T-helper 2 cell (primary cell): ENCODE measurements at regions not wholly inside any gene's neighbourhood (a gene's known extent, or its start where the extent isn't known, plus 50 kb on each side); places are given as distances from the start of the nearest gene placed in this dataset.

Experiments used
- DNase-seq, 5 experiments: peaks; one replicate each; pipeline versions ENCODE4 v3.0.0 to v3.0.0-alpha.2; 2012 to 2022

- peak in 1 of 5 experiments; percentile 54 for DNase-seq
Observed at GRCh38 chr5:171606414-171607024, 179.1 kb upstream of the SMIM23 start.

GRCh38 chr5:171607863-171608262, 177.8 kb upstream of the SMIM23 start:
- no peak for DNase-seq

- DNase-seq, result no peak
Observed at GRCh38 chr5:171609806-171610452, 175.7 kb upstream of the SMIM23 start.

GRCh38 chr5:171610686-171611085, 174.9 kb upstream of the SMIM23 start:
- DNase-seq, result no peak

- DNase-seq, result no peak
Observed at GRCh38 chr5:171612749-171613148, 172.9 kb upstream of the SMIM23 start.

GRCh38 chr5:171614511-171614910, 171.1 kb upstream of the SMIM23 start:
- no peak for DNase-seq

GRCh38 chr5:171614971-171615653, 170.5 kb upstream of the SMIM23 start:
- DNase-seq, result no peak

- DNase-seq, result no peak
Observed at GRCh38 chr5:171615705-171616640, 169.6 kb upstream of the SMIM23 start.

- DNase-seq, result no peak
Observed at GRCh38 chr5:171617266-171617665, 168.4 kb upstream of the SMIM23 start.

- no peak for DNase-seq
Observed at GRCh38 chr5:171617817-171618591, 167.6 kb upstream of the SMIM23 start.

GRCh38 chr5:171619196-171619595, 166.4 kb upstream of the SMIM23 start:
- DNase-seq, result no peak

- no peak for DNase-seq
Observed at GRCh38 chr5:171619744-171620143, 165.9 kb upstream of the SMIM23 start.

GRCh38 chr5:171622010-171622409, 163.6 kb upstream of the SMIM23 start:
- DNase-seq, result no peak

GRCh38 chr5:171623107-171623506, 162.5 kb upstream of the SMIM23 start:
- no peak for DNase-seq

GRCh38 chr5:171623551-171624097, 162.0 kb upstream of the SMIM23 start:
- DNase-seq, result no peak

- DNase-seq, result no peak
Observed at GRCh38 chr5:171624396-171624795, 161.2 kb upstream of the SMIM23 start.

- DNase-seq, result no peak
Observed at GRCh38 chr5:171625646-171626045, 160.0 kb upstream of the SMIM23 start.

GRCh38 chr5:171627936-171628632, 157.5 kb upstream of the SMIM23 start:
- no peak for DNase-seq

GRCh38 chr5:171628633-171628974, 157.0 kb upstream of the SMIM23 start:
- no peak for DNase-seq

- DNase-seq, result no peak
Observed at GRCh38 chr5:171629221-171629620, 156.4 kb upstream of the SMIM23 start.

- no peak for DNase-seq
Observed at GRCh38 chr5:171629628-171630349, 155.8 kb upstream of the SMIM23 start.
